Stimulated activated CD8-positive, alpha-beta memory T cell treated with anti-CD3 and anti-CD28 coated beads, Interleukin-15, amount 100 ng/mL, for 48 hours (primary cell): ENCODE measurements at regions not wholly inside any gene's neighbourhood (a gene's known extent, or its start where the extent isn't known, plus 50 kb on each side); places are given as distances from the start of the nearest gene placed in this dataset.

Experiments
- DNase-seq, 2 donors: peaks; one replicate each; pipeline ENCODE4 v3.0.0-alpha.2; 2020; ENCODE audit warnings: low read depth in 2 of 2

- no peak for DNase-seq
Measured at GRCh38 chr5:167814828-167815227, 476.6 kb upstream of the WWC1 start.

- DNase-seq = no peak
Measured at GRCh38 chr5:167816354-167816753, 475.1 kb upstream of the WWC1 start.

- no peak for DNase-seq
Measured at GRCh38 chr5:167816864-167817263, 474.6 kb upstream of the WWC1 start.

GRCh38 chr5:167819406-167819805 lies 472.0 kb upstream of the WWC1 start:
- no peak for DNase-seq

- no peak for DNase-seq
Measured at GRCh38 chr5:167820101-167820990, 471.1 kb upstream of the WWC1 start.

- DNase-seq = no peak
Measured at GRCh38 chr5:167821151-167821550, 470.3 kb upstream of the WWC1 start.

- DNase-seq = no peak
Measured at GRCh38 chr5:167821669-167822068, 469.8 kb upstream of the WWC1 start.

- DNase-seq = no peak
Measured at GRCh38 chr5:167822241-167822640, 469.2 kb upstream of the WWC1 start.

GRCh38 chr5:167823405-167823804 lies 468.0 kb upstream of the WWC1 start:
- no peak for DNase-seq

- DNase-seq = no peak
Measured at GRCh38 chr5:167827766-167828165, 463.7 kb upstream of the WWC1 start.

GRCh38 chr5:167831754-167832504 lies 459.5 kb upstream of the WWC1 start:
- no peak for DNase-seq

GRCh38 chr5:167832609-167833008 lies 458.8 kb upstream of the WWC1 start:
- DNase-seq = no peak

- DNase-seq = no peak
Measured at GRCh38 chr5:167833456-167833855, 458.0 kb upstream of the WWC1 start.

- no peak for DNase-seq
Measured at GRCh38 chr5:167835146-167835545, 456.3 kb upstream of the WWC1 start.

GRCh38 chr5:167837127-167837526 lies 454.3 kb upstream of the WWC1 start:
- no peak for DNase-seq

- DNase-seq = no peak
Measured at GRCh38 chr5:167839065-167839464, 452.4 kb upstream of the WWC1 start.

- no peak for DNase-seq
Measured at GRCh38 chr5:167840527-167841130, 450.8 kb upstream of the WWC1 start.

- no peak for DNase-seq
Measured at GRCh38 chr5:167843881-167844572, 447.4 kb upstream of the WWC1 start.

GRCh38 chr5:167845952-167846351 lies 445.5 kb upstream of the WWC1 start:
- no peak for DNase-seq

GRCh38 chr5:167849874-167850273 lies 441.6 kb upstream of the WWC1 start:
- no peak for DNase-seq

GRCh38 chr5:167850911-167851310 lies 440.5 kb upstream of the WWC1 start:
- DNase-seq = no peak

GRCh38 chr5:167851416-167851815 lies 440.0 kb upstream of the WWC1 start:
- DNase-seq = no peak
